ENCODE measurements at regions not wholly inside any gene's neighbourhood (a gene's known extent, or its start where the extent isn't known, plus 50 kb on each side); places are given as distances from the start of the nearest gene placed in this dataset.

- H3K4me3 Mint-ChIP-seq: no peak overlapping the region
- no peak for ATAC-seq
- peaks cover 5% of the 10 kb centered on the region for H3K27me3 Mint-ChIP-seq (ENCODE audit: low read depth)
- no peaks in the 10 kb centered on the region for H3K9me3 Mint-ChIP-seq (ENCODE audit: insufficient read depth)
- no peak for DNase-seq
- ChIA-PET POLR2A (no interaction called here), CTCF (no interaction called here)
- no peak overlapping the region for H3K27ac Mint-ChIP-seq
- no peaks in the 10 kb centered on the region for H3K4me1 Mint-ChIP-seq (ENCODE audit: low read depth)
- no peaks in the 10 kb centered on the region for H3K36me3 Mint-ChIP-seq (ENCODE audit: low read depth)
These were observed 84.5 kb downstream of the INHBB start for GRCh38 chr2:120430501-120430830.

- Mint-ChIP-seq H3K4me1 (ENCODE audit: low read depth) (no peaks in the 10 kb centered on the region), H3K27ac (no peak overlapping the region), H3K4me3 (no peak overlapping the region), H3K9me3 (ENCODE audit: insufficient read depth) (no peaks in the 10 kb centered on the region), H3K27me3 (ENCODE audit: low read depth) (peaks cover 4% of the 10 kb centered on the region), H3K36me3 (ENCODE audit: low read depth) (no peaks in the 10 kb centered on the region)
- ChIA-PET CTCF (no interaction called here), POLR2A (no interaction called here)
- ATAC-seq: no peak
- DNase-seq: no peak
These were observed 85.0 kb downstream of the INHBB start for GRCh38 chr2:120430957-120431356.

GRCh38 chr2:120431386-120432292 lies 85.7 kb downstream of the INHBB start:
- CTCF ChIA-PET: no interaction called here
- Mint-ChIP-seq H3K4me1 (ENCODE audit: low read depth) (no peaks in the 10 kb centered on the region), H3K4me3 (no peak overlapping the region), H3K27me3 (ENCODE audit: low read depth) (no peaks in the 10 kb centered on the region), H3K27ac (no peak overlapping the region), H3K36me3 (ENCODE audit: low read depth) (no peaks in the 10 kb centered on the region), H3K9me3 (ENCODE audit: insufficient read depth) (no peaks in the 10 kb centered on the region)
- POLR2A ChIA-PET: no interaction called here
- DNase-seq (no peak), ATAC-seq (no peak)

GRCh38 chr2:120432293-120432975 lies 86.5 kb downstream of the INHBB start:
- no peaks in the 10 kb centered on the region for H3K27me3 Mint-ChIP-seq (ENCODE audit: low read depth)
- no peaks in the 10 kb centered on the region for H3K9me3 Mint-ChIP-seq (ENCODE audit: insufficient read depth)
- H3K4me3 Mint-ChIP-seq: no peak overlapping the region
- ChIA-PET POLR2A (no interaction called here), CTCF (no interaction called here)
- no peaks in the 10 kb centered on the region for H3K4me1 Mint-ChIP-seq (ENCODE audit: low read depth)
- H3K36me3 Mint-ChIP-seq (ENCODE audit: low read depth): no peaks in the 10 kb centered on the region
- DNase-seq (no peak), ATAC-seq (no peak)
- no peak overlapping the region for H3K27ac Mint-ChIP-seq

GRCh38 chr2:120432976-120433815 lies 87.3 kb downstream of the INHBB start:
- CTCF ChIA-PET: no interaction called here
- no peaks in the 10 kb centered on the region for H3K4me1 Mint-ChIP-seq (ENCODE audit: low read depth)
- no peak overlapping the region for H3K4me3 Mint-ChIP-seq
- no peaks in the 10 kb centered on the region for H3K9me3 Mint-ChIP-seq (ENCODE audit: insufficient read depth)
- POLR2A ChIA-PET: no interaction called here
- DNase-seq (no peak), ATAC-seq (no peak)
- H3K27ac Mint-ChIP-seq: no peak overlapping the region
- H3K36me3 Mint-ChIP-seq (ENCODE audit: low read depth): no peaks in the 10 kb centered on the region
- H3K27me3 Mint-ChIP-seq (ENCODE audit: low read depth): no peaks in the 10 kb centered on the region

GRCh38 chr2:120433816-120434290 lies 87.9 kb downstream of the INHBB start:
- Mint-ChIP-seq H3K4me1 (ENCODE audit: low read depth) (no peaks in the 10 kb centered on the region), H3K27ac (no peak overlapping the region), H3K27me3 (ENCODE audit: low read depth) (peaks cover under 1% of the 10 kb centered on the region), H3K36me3 (ENCODE audit: low read depth) (no peaks in the 10 kb centered on the region), H3K4me3 (no peak overlapping the region), H3K9me3 (ENCODE audit: insufficient read depth) (no peaks in the 10 kb centered on the region)
- DNase-seq: no peak
- ChIA-PET CTCF (no interaction called here), POLR2A (no interaction called here)
- no peak for ATAC-seq

- Mint-ChIP-seq H3K4me1 (ENCODE audit: low read depth) (no peaks in the 10 kb centered on the region), H3K9me3 (ENCODE audit: insufficient read depth) (no peaks in the 10 kb centered on the region), H3K4me3 (no peak overlapping the region), H3K36me3 (ENCODE audit: low read depth) (no peaks in the 10 kb centered on the region), H3K27me3 (ENCODE audit: low read depth) (peaks cover 4% of the 10 kb centered on the region), H3K27ac (no peak overlapping the region)
- ChIA-PET POLR2A (no interaction called here), CTCF (no interaction called here)
- no peak for DNase-seq
- ATAC-seq: no peak
These were observed 88.8 kb downstream of the INHBB start for GRCh38 chr2:120434492-120435308.

GRCh38 chr2:120435671-120436459 lies 89.9 kb downstream of the INHBB start:
- Mint-ChIP-seq H3K27ac (no peak overlapping the region), H3K27me3 (ENCODE audit: low read depth) (peaks cover 13% of the 10 kb centered on the region), H3K4me1 (ENCODE audit: low read depth) (no peaks in the 10 kb centered on the region), H3K36me3 (ENCODE audit: low read depth) (no peaks in the 10 kb centered on the region), H3K9me3 (ENCODE audit: insufficient read depth) (no peaks in the 10 kb centered on the region), H3K4me3 (no peak overlapping the region)
- ChIA-PET POLR2A (no interaction called here), CTCF (no interaction called here)
- no peak for DNase-seq
- no peak for ATAC-seq

GRCh38 chr2:120436460-120436739 lies 90.5 kb downstream of the INHBB start:
- CTCF ChIA-PET: no interaction called here
- Mint-ChIP-seq H3K36me3 (ENCODE audit: low read depth) (no peaks in the 10 kb centered on the region), H3K27me3 (ENCODE audit: low read depth) (peaks cover 18% of the 10 kb centered on the region), H3K4me1 (ENCODE audit: low read depth) (no peaks in the 10 kb centered on the region), H3K9me3 (ENCODE audit: insufficient read depth) (no peaks in the 10 kb centered on the region), H3K4me3 (no peak overlapping the region), H3K27ac (no peak overlapping the region)
- POLR2A ChIA-PET: no interaction called here
- ATAC-seq (no peak), DNase-seq (no peak)

GRCh38 chr2:120436885-120437603 lies 91.1 kb downstream of the INHBB start:
- Mint-ChIP-seq H3K27me3 (ENCODE audit: low read depth) (peaks cover 24% of the 10 kb centered on the region), H3K9me3 (ENCODE audit: insufficient read depth) (no peaks in the 10 kb centered on the region), H3K36me3 (ENCODE audit: low read depth) (no peaks in the 10 kb centered on the region), H3K27ac (no peak overlapping the region), H3K4me1 (ENCODE audit: low read depth) (no peaks in the 10 kb centered on the region), H3K4me3 (no peak overlapping the region)
- DNase-seq (peak; percentile 30), ATAC-seq (peak; percentile 34)
- POLR2A ChIA-PET: no interaction called here
- CTCF ChIA-PET: no interaction called here

GRCh38 chr2:120437604-120438000 lies 91.7 kb downstream of the INHBB start:
- ChIA-PET CTCF (no interaction called here), POLR2A (no interaction called here)
- no peaks in the 10 kb centered on the region for H3K9me3 Mint-ChIP-seq (ENCODE audit: insufficient read depth)
- DNase-seq (no peak), ATAC-seq (no peak)
- H3K36me3 Mint-ChIP-seq (ENCODE audit: low read depth): no peaks in the 10 kb centered on the region
- H3K4me1 Mint-ChIP-seq (ENCODE audit: low read depth): peaks cover 4% of the 10 kb centered on the region
- no peak overlapping the region for H3K4me3 Mint-ChIP-seq
- H3K27ac Mint-ChIP-seq: no peak overlapping the region
- peaks cover 28% of the 10 kb centered on the region for H3K27me3 Mint-ChIP-seq (ENCODE audit: low read depth)
